WTC11 (cell line): ENCODE measurements at regions not wholly inside any gene's neighbourhood (a gene's known extent, or its start where the extent isn't known, plus 50 kb on each side); places are given as distances from the start of the nearest gene placed in this dataset.

Experiments
- ATAC-seq: fragments of 200-7000 bp; cut with Tn5 transposase; 2 replicates; pipeline ENCODE4 v1.10.0; 2021; ENCODE audit warnings: mild to moderate bottlenecking, moderate library complexity
- CTCF ChIA-PET: fragments of 300-600 bp; sonication (Branson Sonifier 250); formaldehyde crosslinking; loops from one replicate; lab custom pipeline; 2021; ENCODE audit warnings: antibody characterized with exemption; lab: Charles Lee
- POLR2A ChIA-PET: fragments of 350-600 bp; sonication (Branson Sonifier 250); formaldehyde crosslinking; loops from one replicate; lab custom pipeline; 2021; ENCODE audit warnings: antibody characterized with exemption; lab: Charles Lee
- DNase-seq: peaks from one replicate; pipeline ENCODE4 v3.0.0; 2021; ENCODE audit warnings: low spot score
- H3K27ac Mint-ChIP-seq: 2 replicates; pipeline ENCODE4 v1.8.0; 2021; ENCODE audit warnings: mixed read lengths
- H3K27me3 Mint-ChIP-seq: 2 replicates; pipeline ENCODE4 v1.8.0; 2021; ENCODE audit warnings: low read depth, mild to moderate bottlenecking, moderate library complexity, mixed read lengths
- H3K36me3 Mint-ChIP-seq: 2 replicates; pipeline ENCODE4 v1.8.0; 2021; ENCODE audit warnings: mixed read lengths
- H3K4me1 Mint-ChIP-seq: 2 replicates; pipeline ENCODE4 v1.8.0; 2022; ENCODE audit warnings: mixed read lengths
- H3K4me3 Mint-ChIP-seq: 2 replicates; pipeline ENCODE4 v1.8.0; 2021; ENCODE audit warnings: mild to moderate bottlenecking, moderate library complexity, mixed read lengths
- H3K9me3 Mint-ChIP-seq: 2 replicates; pipeline ENCODE4 v1.8.0; 2021; ENCODE audit warnings: mixed read lengths
- ATF1 ChIP-seq: sonication (generic); formaldehyde crosslinking; IDR thresholded peaks from 2 replicates; pipeline ENCODE4 v1.8.1; 2023; ENCODE audit warnings: mild to moderate bottlenecking, moderate library complexity, missing genetic modification reagents
- ATF2 ChIP-seq: sonication (generic); formaldehyde crosslinking; IDR thresholded peaks from 2 replicates; pipeline ENCODE4 v1.8.1; 2022; ENCODE audit warnings: low read depth, missing genetic modification reagents, borderline replicate concordance
- CREB1 ChIP-seq: sonication (generic); formaldehyde crosslinking; IDR thresholded peaks from 2 replicates; pipeline ENCODE4 v1.8.0; 2023; ENCODE audit warnings: mild to moderate bottlenecking, missing genetic modification reagents
- E2F4 ChIP-seq: sonication (generic); formaldehyde crosslinking; IDR thresholded peaks from 2 replicates; pipeline ENCODE4 v1.8.1; 2022; ENCODE audit warnings: low read depth, mild to moderate bottlenecking, moderate library complexity, missing genetic modification reagents, borderline replicate concordance
- ELF4 ChIP-seq: sonication (generic); formaldehyde crosslinking; IDR thresholded peaks from 2 replicates; pipeline ENCODE4 v1.8.1; 2022; ENCODE audit warnings: low read depth, mild to moderate bottlenecking, moderate library complexity, missing genetic modification reagents
- GRHL2 ChIP-seq: fragments of 250-450 bp; sonication (Bioruptor Pico); IDR thresholded peaks from 2 replicates; pipeline ENCODE4 v1.8.0; 2022; ENCODE audit warnings: mild to moderate bottlenecking, moderate library complexity; ENCODE audit not compliant: insufficient replicate concordance, severe bottlenecking
- GTF2I ChIP-seq: fragments of 250-450 bp; sonication (Bioruptor Pico); conservative IDR thresholded peaks from 2 replicates; pipeline ENCODE4 v1.4.0; 2021; ENCODE audit warnings: mild to moderate bottlenecking
- KAT7 ChIP-seq: sonication (generic); formaldehyde crosslinking; IDR thresholded peaks from 2 replicates; pipeline ENCODE4 v1.8.1; 2023; ENCODE audit warnings: missing genetic modification reagents, mild to moderate bottlenecking, borderline replicate concordance
- NR2C2 ChIP-seq: sonication (generic); formaldehyde crosslinking; IDR thresholded peaks from 2 replicates; pipeline ENCODE4 v1.8.0; 2022; ENCODE audit warnings: mild to moderate bottlenecking, missing genetic modification reagents
- RORB ChIP-seq: fragments of 250-450 bp; sonication (Bioruptor Pico); IDR thresholded peaks from 2 replicates; pipeline ENCODE4 v1.9.0; 2021; ENCODE audit warnings: mild to moderate bottlenecking
- SOX15 ChIP-seq: fragments of 250-450 bp; sonication (Bioruptor Pico); IDR thresholded peaks from 2 replicates; pipeline ENCODE4 v1.9.0; 2021; ENCODE audit warnings: mild to moderate bottlenecking
- STAT6 ChIP-seq: sonication (generic); formaldehyde crosslinking; conservative IDR thresholded peaks from 2 replicates; pipeline ENCODE4 v1.8.1; 2023; ENCODE audit warnings: mild to moderate bottlenecking, low read depth, missing genetic modification reagents, moderate library complexity
- USF2 ChIP-seq: sonication (generic); formaldehyde crosslinking; IDR thresholded peaks from 2 replicates; pipeline ENCODE4 v1.8.1; 2023; ENCODE audit warnings: mild to moderate bottlenecking, missing genetic modification reagents, moderate library complexity
- ZNF121 ChIP-seq: sonication (generic); formaldehyde crosslinking; IDR thresholded peaks from 2 replicates; pipeline ENCODE4 v1.8.0; 2023; ENCODE audit warnings: missing genetic modification reagents
- ZNF232 ChIP-seq: sonication (generic); formaldehyde crosslinking; IDR thresholded peaks from 2 replicates; pipeline ENCODE4 v1.8.0; 2022; ENCODE audit warnings: mild to moderate bottlenecking, missing genetic modification reagents
- ZNF416 ChIP-seq: fragments of 250-450 bp; sonication (Bioruptor Pico); IDR thresholded peaks from 2 replicates; pipeline ENCODE4 v1.9.0; 2021; ENCODE audit warnings: mild to moderate bottlenecking, inconsistent platforms
- ZNF425 ChIP-seq: fragments of 250-450 bp; sonication (Bioruptor Pico); conservative IDR thresholded peaks from 2 replicates; pipeline ENCODE4 v1.9.0; 2021; ENCODE audit warnings: mild to moderate bottlenecking

- Mint-ChIP-seq H3K9me3 (no peaks in the 10 kb centered on the region), H3K36me3 (no peaks in the 10 kb centered on the region), H3K27me3 (no peaks in the 10 kb centered on the region), H3K4me1 (peaks cover 5% of the 10 kb centered on the region; the same call in 1 of the 2 replicates), H3K4me3 (no peak overlapping the region), H3K27ac (no peak overlapping the region)
- CTCF ChIA-PET = no interaction called here
- TF ChIP-seq ZNF232 (CRISPR knock-in tag) = no peak
- no peak for TF ChIP-seq CREB1 (CRISPR knock-in tag)
- TF ChIP-seq ZNF425 = no peak
- TF ChIP-seq GRHL2 = no peak
- no peak for TF ChIP-seq NR2C2 (CRISPR knock-in tag)
- no peak for TF ChIP-seq ZNF416 (CRISPR knock-in tag)
- TF ChIP-seq ATF1 (CRISPR knock-in tag) = no peak
- no peak for TF ChIP-seq SOX15 (CRISPR knock-in tag)
- no peak for TF ChIP-seq ELF4 (CRISPR knock-in tag)
- TF ChIP-seq E2F4 = no peak
- no peak for TF ChIP-seq USF2 (CRISPR knock-in tag)
- no peak for TF ChIP-seq KAT7
- TF ChIP-seq RORB = no peak
- no peak for TF ChIP-seq GTF2I (CRISPR knock-in tag)
- POLR2A ChIA-PET = no interaction called here
- ATAC-seq (no peak), DNase-seq (no peak)
Measured at GRCh38 chr4:154088741-154089140, 299.9 kb upstream of the SFRP2 start.

GRCh38 chr4:154086247-154086646, 297.4 kb upstream of the SFRP2 start:
- ATAC-seq = peak; percentile 17; the same call in 1 of the 2 replicates
- H3K36me3 Mint-ChIP-seq = no peaks in the 10 kb centered on the region
- POLR2A ChIA-PET = no interaction called here
- H3K27ac Mint-ChIP-seq = no peak overlapping the region
- peaks cover 8% of the 10 kb centered on the region for H3K4me1 Mint-ChIP-seq
- CTCF ChIA-PET = interaction anchor here (0.6 to 1.1 kb wide), 2 partner anchors 35 to 293 kb away, joined by 4 read pairs; no protein-coding TSS in a partner anchor
- TF ChIP-seq STAT6 (no peak), ZNF121 (no peak)
- TF ChIP-seq, all 79 proteins: peak for 0
- Mint-ChIP-seq H3K27me3 (no peaks in the 10 kb centered on the region), H3K4me3 (no peak overlapping the region), H3K9me3 (no peaks in the 10 kb centered on the region)
- no peak for DNase-seq

- H3K27ac Mint-ChIP-seq = no peak overlapping the region
- H3K36me3 Mint-ChIP-seq = no peaks in the 10 kb centered on the region
- peaks cover 3% of the 10 kb centered on the region; the same call in 1 of the 2 replicates for H3K9me3 Mint-ChIP-seq
- no peak for TF ChIP-seq ATF2
- no peak overlapping the region for H3K4me3 Mint-ChIP-seq
- peaks cover 8% of the 10 kb centered on the region for H3K4me1 Mint-ChIP-seq
- no peak for ATAC-seq
- H3K27me3 Mint-ChIP-seq = no peaks in the 10 kb centered on the region
- CTCF ChIA-PET = no interaction called here
- DNase-seq = no peak
- POLR2A ChIA-PET = no interaction called here
Measured at GRCh38 chr4:154084864-154085263, 296.0 kb upstream of the SFRP2 start.
